IMR-90 (cell line): ENCODE measurements at regions not wholly inside any gene's neighbourhood (a gene's known extent, or its start where the extent isn't known, plus 50 kb on each side); places are given as distances from the start of the nearest gene placed in this dataset.

Experiments used
- ATAC-seq: fragments of 200-7000 bp; cut with Tn5 transposase; 2 replicates; pipeline ENCODE4 v1.9.1; 2020; ENCODE audit warnings: low read depth, mild to moderate bottlenecking, moderate library complexity
- BruUV-seq: library from RNA; stranded (reverse); fragments of 400-500 nt; replicated peaks from 2 replicates; lab custom pipeline; 2021; lab: Mats Ljungman, UMichigan
- CTCF ChIA-PET: fragments of 300-600 bp; formaldehyde crosslinking; extraction: SDS; loops from one replicate; lab custom pipeline; 2021; ENCODE audit warnings: antibody characterized with exemption; lab: Yijun Ruan, JAX
- POLR2A ChIA-PET: fragments of 300-600 bp; sonication (Branson Sonifier 250); formaldehyde crosslinking; loops from one replicate; lab custom pipeline; 2022; ENCODE audit warnings: antibody characterized with exemption; ENCODE audit not compliant: unreplicated experiment; lab: Charles Lee
- DNase-seq: peaks from one replicate; pipeline ENCODE4 v3.0.0; 2013
- H2AFZ ChIP-seq: replicated peaks from 2 replicates; pipeline ENCODE3; 2013; ENCODE audit warnings: low read length, mild to moderate bottlenecking; ENCODE audit not compliant: poor library complexity
- H2AK5ac ChIP-seq: 2 replicates; pipeline ENCODE4 v1.6.1; 2013; ENCODE audit warnings: low read depth, low read length, inconsistent platforms
- H2AK9ac ChIP-seq: replicated peaks from 2 replicates; pipeline ENCODE3; 2013; ENCODE audit warnings: mild to moderate bottlenecking, low read depth, low read length, moderate library complexity; ENCODE audit not compliant: poor library complexity
- H2BK120ac ChIP-seq: 2 replicates; pipeline ENCODE4 v1.6.1; 2013; ENCODE audit warnings: low read depth, low read length, inconsistent platforms
- H2BK15ac ChIP-seq: 3 replicates; pipeline ENCODE4 v1.6.1; 2013; ENCODE audit warnings: low read depth, low read length, inconsistent platforms
- H2BK20ac ChIP-seq: 2 replicates; pipeline ENCODE4 v1.6.1; 2013; ENCODE audit warnings: low read depth, mild to moderate bottlenecking, inconsistent platforms, low read length, moderate library complexity
- H2BK5ac ChIP-seq: 2 replicates; pipeline ENCODE4 v1.6.1; 2013; ENCODE audit warnings: mild to moderate bottlenecking, low read depth, low read length, inconsistent platforms; ENCODE audit not compliant: poor library complexity, severe bottlenecking
- H3K14ac ChIP-seq: replicated peaks from 2 replicates; pipeline ENCODE4 v1.6.1; 2013; ENCODE audit warnings: low read depth, low read length, inconsistent platforms
- H3K18ac ChIP-seq: 2 replicates; pipeline ENCODE4 v1.6.1; 2013; ENCODE audit warnings: low read depth, low read length, control low read depth
- H3K23ac ChIP-seq: 2 replicates; pipeline ENCODE4 v1.6.1; 2013; ENCODE audit warnings: low read depth, low read length, inconsistent platforms
- H3K27ac ChIP-seq: 2 replicates; pipeline ENCODE4 v1.5.1; 2013; ENCODE audit warnings: mild to moderate bottlenecking, control low read depth, low read length; ENCODE audit not compliant: insufficient read depth
- H3K27me3 ChIP-seq: 2 replicates; pipeline ENCODE4 v1.6.1; 2013; ENCODE audit warnings: low read length; ENCODE audit not compliant: control insufficient read depth, insufficient read depth
- H3K36me3 ChIP-seq: 2 replicates; pipeline ENCODE4 v1.6.1; 2013; ENCODE audit warnings: low read length, mixed read lengths; ENCODE audit not compliant: control insufficient read depth, insufficient read depth
- H3K4ac ChIP-seq: 2 replicates; pipeline ENCODE4 v1.6.1; 2013; ENCODE audit warnings: low read depth, low read length, inconsistent platforms
- H3K4me1 ChIP-seq: 2 replicates; pipeline ENCODE4 v1.6.1; 2013; ENCODE audit warnings: low read length, mixed read lengths; ENCODE audit not compliant: control insufficient read depth, insufficient read depth
- H3K4me2 ChIP-seq: 2 replicates; pipeline ENCODE4 v1.6.1; 2013; ENCODE audit warnings: low read depth, mild to moderate bottlenecking, control low read depth, low read length, moderate library complexity
- H3K4me3 ChIP-seq: 2 replicates; pipeline ENCODE4 v1.5.1; 2013; ENCODE audit warnings: low read depth, mild to moderate bottlenecking, control low read depth, low read length, moderate library complexity; ENCODE audit not compliant: insufficient read depth
- H3K56ac ChIP-seq: 2 replicates; pipeline ENCODE4 v1.6.1; 2013; ENCODE audit warnings: low read length, inconsistent platforms; ENCODE audit not compliant: insufficient read depth; ENCODE audit errors: extremely low read depth
- H3K79me1 ChIP-seq, 2 experiments: 2 replicates each; pipeline ENCODE4 v1.6.1; 2013; ENCODE audit warnings: low read length in 2 of 2, inconsistent platforms in 1 of 2, low read depth in 1 of 2
- H3K9ac ChIP-seq: 2 replicates; pipeline ENCODE4 v1.6.1; 2013; ENCODE audit warnings: low read depth, low read length, control low read depth
- H3K9me1 ChIP-seq: 2 replicates; pipeline ENCODE4 v1.6.1; 2013; ENCODE audit warnings: low read length, inconsistent platforms; ENCODE audit not compliant: insufficient read depth
- H3K9me3 ChIP-seq: 2 replicates; pipeline ENCODE4 v1.6.1; 2013; ENCODE audit warnings: low read length; ENCODE audit not compliant: control insufficient read depth, insufficient read depth
- H4K20me1 ChIP-seq: 2 replicates; pipeline ENCODE4 v1.6.1; 2013; ENCODE audit warnings: low read length, inconsistent platforms; ENCODE audit not compliant: insufficient read depth
- H4K5ac ChIP-seq: 2 replicates; pipeline ENCODE4 v1.6.1; 2013; ENCODE audit warnings: mild to moderate bottlenecking, low read depth, low read length, control low read depth
- H4K8ac ChIP-seq, 2 experiments: 2 replicates each; pipeline ENCODE4 v1.6.1; 2013; ENCODE audit warnings: low read depth in 2 of 2, low read length in 2 of 2, control low read depth in 1 of 2, inconsistent platforms in 1 of 2
- H4K91ac ChIP-seq: 2 replicates; pipeline ENCODE4 v1.6.1; 2013; ENCODE audit warnings: low read depth, low read length, inconsistent platforms; ENCODE audit not compliant: insufficient read depth
- BHLHE40 ChIP-seq: fragments of 150-350 bp; IDR thresholded peaks from 2 replicates; pipeline ENCODE4 v1.6.1; 2016; ENCODE audit warnings: mild to moderate bottlenecking, low read depth, low read length
- CHD1 ChIP-seq: IDR thresholded peaks from 2 replicates; pipeline ENCODE4 v1.6.1; 2012; ENCODE audit warnings: low read depth, low read length, improper control_type of control experiment
- FOS ChIP-seq: fragments of 150-350 bp; IDR thresholded peaks from 2 replicates; pipeline ENCODE4 v1.6.1; 2016; ENCODE audit warnings: low read depth, low read length
- MAFK ChIP-seq: IDR thresholded peaks from 2 replicates; pipeline ENCODE4 v1.6.1; 2012; ENCODE audit warnings: low read depth, low read length, improper control_type of control experiment
- MAZ ChIP-seq: IDR thresholded peaks from 2 replicates; pipeline ENCODE4 v1.6.1; 2012; ENCODE audit warnings: low read depth, mild to moderate bottlenecking, low read length, improper control_type of control experiment, moderate library complexity, borderline replicate concordance
- WGBS, 2 experiments: methylation state at CpG; one replicate each; pipeline versions ENCODE4 v1.1.5 to v1.1.7; 2013; ENCODE audit warnings: missing lambda C conversion rate in 2 of 2; ENCODE audit not compliant: insufficient read length in 1 of 2; ENCODE audit errors: extremely low coverage in 2 of 2; 5-methylcytosine and 5-hydroxymethylcytosine counted together
- dilution Hi-C: fragments of 300-500 bp; cut with HindIII; formaldehyde crosslinking; loops from one replicate; pipeline ENCODE4 v1.14.3; 2018; ENCODE audit warnings: low sequenced_read_pairs; ENCODE audit not compliant: unreplicated experiment
- in situ Hi-C: fragments of 300-500 bp; cut with MboI; formaldehyde crosslinking; loops from 3 replicates; pipeline ENCODE4 v1.14.3; 2019; ENCODE audit warnings: low sequenced_read_pairs, inconsistent platforms, mixed read lengths
- intact Hi-C: fragments of 100-400 bp; cut with micrococcal nuclease; formaldehyde crosslinking; loops from 2 replicates; pipeline ENCODE4 v1.10.0; 2022

GRCh38 chr22:27293721-27294445, 507.7 kb downstream of the MN1 start:
- Histone ChIP-seq H3K27ac (no peak overlapping the region), H2BK5ac (no peak overlapping the region), H3K56ac (no peak overlapping the region), H3K23ac (no peak overlapping the region), H4K8ac (no peak overlapping the region), H3K79me1 (no peaks in the 10 kb centered on the region), H3K36me3 (no peaks in the 10 kb centered on the region), H3K4me2 (no peak overlapping the region), H2AK9ac (no peak overlapping the region), H2AFZ (no peak overlapping the region), H3K27me3 (peaks cover 44% of the 10 kb centered on the region), H3K4me1 (peaks cover 1% of the 10 kb centered on the region; the same call in 1 of the 2 replicates), H3K4ac (no peak overlapping the region), H3K9ac (no peak overlapping the region), H3K14ac (no peak overlapping the region), H2BK120ac (no peak overlapping the region), H2AK5ac (no peak overlapping the region), H3K18ac (no peak overlapping the region), H4K20me1 (no peaks in the 10 kb centered on the region), H4K91ac (no peak overlapping the region), H3K4me3 (no peak overlapping the region), H4K5ac (no peak overlapping the region), H2BK15ac (no peak overlapping the region), H2BK20ac (no peak overlapping the region), H3K9me1 (no peaks in the 10 kb centered on the region), H3K9me3 (no peaks in the 10 kb centered on the region)
- in situ Hi-C loops (no loop called here), intact Hi-C loops (no loop called here), dilution Hi-C loops (no loop called here)
- DNase-seq (no peak), ATAC-seq (no peak)
- ChIA-PET CTCF (no interaction called here), POLR2A (no interaction called here)
- no TSS peak for BruUV-seq
- no peak for TF ChIP-seq MAFK
- TF ChIP-seq MAZ, result no peak
- no peak for TF ChIP-seq CHD1
- TF ChIP-seq BHLHE40, result no peak
- no peak for TF ChIP-seq FOS
- WGBS, 2 experiments, result no CpG with 5 or more reads among the region's 12 CpGs
